ENCODE measurements at regions not wholly inside any gene's neighbourhood (a gene's known extent, or its start where the extent isn't known, plus 50 kb on each side); places are given as distances from the start of the nearest gene placed in this dataset.
"Not testable (repeated sequence)": the region's sequence is repeated elsewhere in the genome, so short reads cannot be mapped to it uniquely, and the experiment has no call there.

GRCh38 chr1:168428063-168428731 lies 115.6 kb downstream of the XCL2 start:
- DNase-seq (ENCODE audit: extremely low read depth in 1 of 11, low read depth in 9 of 11, low spot score in 4 of 11): no peak

DNA sequence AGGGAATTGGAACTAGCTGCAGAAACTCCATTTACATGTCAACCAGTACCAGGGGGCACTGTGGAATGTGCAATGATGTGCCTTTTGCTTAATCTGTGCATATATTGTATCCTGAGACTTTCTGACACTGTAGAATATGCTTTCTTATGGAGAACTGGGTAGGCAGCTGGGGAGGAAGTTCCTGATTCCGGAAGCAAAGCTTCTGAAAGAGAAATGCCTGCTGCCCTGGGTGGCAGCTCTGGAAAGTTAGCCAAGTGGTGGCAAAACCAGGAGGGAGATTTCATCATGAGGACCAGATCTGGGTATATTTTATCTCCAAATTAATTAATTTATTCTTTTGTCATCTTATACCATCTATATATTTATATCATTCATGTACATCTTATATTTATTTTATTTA lies 116.7 kb downstream of the XCL2 start:
- no peak for DNase-seq (ENCODE audit: extremely low read depth in 1 of 11, low read depth in 9 of 11, low spot score in 4 of 11)

- DNase-seq (ENCODE audit: extremely low read depth in 1 of 11, low read depth in 9 of 11, low spot score in 4 of 11): no peak
Observed at GRCh38 chr1:168424281-168424680, 119.5 kb downstream of the XCL2 start.

GRCh38 chr1:168422203-168422847 lies 121.5 kb downstream of the XCL2 start:
- no peak for DNase-seq (ENCODE audit: extremely low read depth in 1 of 11, low read depth in 9 of 11, low spot score in 4 of 11)

DNA sequence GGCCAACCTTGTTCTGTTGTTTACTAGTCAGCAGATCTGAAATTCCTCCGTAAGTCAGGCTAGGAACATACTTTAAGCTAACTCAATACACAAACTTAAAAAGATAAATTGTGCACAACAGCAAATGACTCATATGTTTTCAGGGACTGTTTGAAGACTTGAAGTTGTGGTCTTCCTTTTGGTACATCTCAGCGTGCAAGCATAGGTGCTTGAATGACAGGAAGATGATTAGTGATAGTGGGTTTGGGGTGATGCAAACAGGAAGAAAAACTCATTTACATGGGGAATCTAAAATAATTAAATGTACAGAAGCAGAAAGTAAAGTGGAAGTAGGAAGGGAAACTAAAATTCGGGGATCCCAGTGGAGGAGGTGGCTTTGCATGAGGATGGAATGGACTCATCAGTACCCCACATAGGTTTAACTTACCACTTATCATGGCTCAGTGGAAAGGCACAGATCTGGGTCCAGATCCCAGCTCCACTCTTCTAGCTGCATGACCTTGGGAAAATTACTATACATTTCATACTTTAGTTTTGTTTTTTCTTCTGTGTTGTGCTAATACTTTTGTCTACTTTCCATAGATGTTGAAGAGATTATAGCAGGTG lies 122.3 kb downstream of the XCL2 start:
- no peak for DNase-seq (ENCODE audit: extremely low read depth in 1 of 11, low read depth in 9 of 11, low spot score in 4 of 11)

GRCh38 chr1:168420177-168420576 lies 123.6 kb downstream of the XCL2 start:
- no peak for DNase-seq (ENCODE audit: extremely low read depth in 1 of 11, low read depth in 9 of 11, low spot score in 4 of 11)

DNA sequence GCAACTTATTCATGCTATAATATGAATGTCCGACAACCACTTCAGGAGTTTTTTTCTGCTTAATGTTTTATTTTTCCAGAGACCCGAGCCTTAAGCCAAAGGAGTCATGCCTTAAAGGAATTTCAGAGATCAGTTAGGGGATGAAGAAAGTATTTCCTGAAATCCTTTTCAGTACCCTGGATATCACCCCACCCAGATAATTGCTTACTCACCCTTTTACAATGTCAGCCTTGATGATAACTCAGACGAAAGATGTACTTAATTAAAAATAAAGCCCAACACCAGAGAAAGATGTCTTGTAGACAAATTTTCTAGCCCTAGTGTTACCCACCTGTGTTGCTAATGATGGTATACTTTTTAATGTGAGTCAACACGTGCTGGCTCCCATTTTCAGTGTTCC lies 124.1 kb downstream of the XCL2 start:
- DNase-seq (ENCODE audit: extremely low read depth in 1 of 11, low read depth in 9 of 11, low spot score in 4 of 11): no peak

- no peak for DNase-seq (ENCODE audit: extremely low read depth in 1 of 11, low read depth in 9 of 11, low spot score in 4 of 11)
Observed at GRCh38 chr1:168416220-168416619, 127.6 kb downstream of the XCL2 start.

DNA sequence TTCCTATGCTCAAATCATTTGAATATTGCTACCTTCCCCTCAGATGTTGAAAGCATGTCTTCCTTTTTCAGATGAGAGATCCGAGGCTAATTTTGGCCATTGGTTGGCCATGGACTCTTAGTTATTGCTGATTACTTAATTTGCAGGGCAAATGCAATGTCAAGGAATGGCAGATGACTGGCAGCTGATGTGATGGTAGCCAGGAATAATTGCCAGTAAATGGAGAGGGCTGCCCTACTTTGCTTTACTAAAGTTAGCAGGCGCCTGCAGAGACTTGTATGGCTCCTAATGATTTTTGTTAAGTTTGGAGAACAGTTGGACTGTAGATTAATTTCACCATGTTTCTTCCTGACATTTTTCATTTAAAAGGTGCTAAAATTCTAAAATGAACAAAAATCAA lies 128.9 kb downstream of the XCL2 start:
- DNase-seq (ENCODE audit: extremely low read depth in 1 of 11, low read depth in 9 of 11, low spot score in 4 of 11): no peak

- no peak for DNase-seq (ENCODE audit: extremely low read depth in 1 of 11, low read depth in 9 of 11, low spot score in 4 of 11)
Observed at GRCh38 chr1:168410464-168410863, 129.8 kb downstream of the TBX19 start.

- DNase-seq (ENCODE audit: extremely low read depth in 1 of 11, low read depth in 9 of 11, low spot score in 4 of 11): no peak
Observed at GRCh38 chr1:168408884-168409283, 128.2 kb downstream of the TBX19 start.

DNA sequence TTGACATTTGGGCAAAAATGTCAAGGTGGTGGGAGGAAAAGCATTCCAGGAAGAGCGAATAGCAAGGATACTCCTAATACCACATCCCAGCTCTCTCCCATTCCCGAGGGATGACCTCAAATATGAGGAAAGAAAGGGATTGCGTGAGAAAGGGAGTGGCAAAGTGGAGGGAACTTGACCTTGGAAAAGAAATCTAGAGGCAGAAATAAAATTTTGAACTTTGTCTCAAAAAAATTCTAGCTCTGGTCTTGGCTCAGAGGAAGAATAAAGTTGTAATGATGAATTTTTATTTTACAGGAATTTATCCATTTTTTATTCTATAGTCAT lies 127.8 kb downstream of the TBX19 start:
- no peak for DNase-seq (ENCODE audit: extremely low read depth in 1 of 11, low read depth in 9 of 11, low spot score in 4 of 11)

DNA sequence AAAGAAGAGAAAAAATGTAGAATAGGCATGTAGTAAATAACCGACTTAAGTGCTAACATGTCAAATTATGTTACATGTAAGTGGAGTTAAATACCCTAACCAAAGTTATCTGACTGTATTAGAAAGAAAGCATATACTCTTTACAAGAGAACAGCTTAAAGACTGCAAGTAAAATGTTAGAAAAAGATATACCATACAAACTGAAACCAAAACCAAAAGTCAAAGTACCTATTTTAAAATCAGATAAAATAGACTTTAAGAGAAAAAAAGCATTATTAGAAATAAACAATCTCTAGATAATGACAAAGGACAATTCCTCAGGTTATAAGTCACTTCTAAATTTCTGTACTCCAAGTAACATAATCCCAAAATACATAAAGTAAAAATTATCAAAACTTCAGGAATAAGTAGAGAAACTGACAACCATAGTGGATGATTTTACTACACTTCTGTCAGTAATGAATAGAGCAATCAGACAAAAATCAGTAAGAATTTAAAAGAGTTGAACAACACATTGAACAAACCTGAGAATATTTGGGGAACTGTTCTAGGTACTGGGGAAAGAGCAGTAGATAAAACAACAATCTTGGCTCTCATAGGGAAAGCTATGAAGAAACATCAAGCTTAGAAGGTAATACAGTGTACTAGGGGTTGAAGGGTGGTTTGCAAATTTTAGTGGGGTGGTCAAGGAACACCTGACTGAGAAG lies 127.3 kb downstream of the TBX19 start:
- DNase-seq (ENCODE audit: extremely low read depth in 1 of 11, low read depth in 9 of 11, low spot score in 4 of 11): no peak

DNA sequence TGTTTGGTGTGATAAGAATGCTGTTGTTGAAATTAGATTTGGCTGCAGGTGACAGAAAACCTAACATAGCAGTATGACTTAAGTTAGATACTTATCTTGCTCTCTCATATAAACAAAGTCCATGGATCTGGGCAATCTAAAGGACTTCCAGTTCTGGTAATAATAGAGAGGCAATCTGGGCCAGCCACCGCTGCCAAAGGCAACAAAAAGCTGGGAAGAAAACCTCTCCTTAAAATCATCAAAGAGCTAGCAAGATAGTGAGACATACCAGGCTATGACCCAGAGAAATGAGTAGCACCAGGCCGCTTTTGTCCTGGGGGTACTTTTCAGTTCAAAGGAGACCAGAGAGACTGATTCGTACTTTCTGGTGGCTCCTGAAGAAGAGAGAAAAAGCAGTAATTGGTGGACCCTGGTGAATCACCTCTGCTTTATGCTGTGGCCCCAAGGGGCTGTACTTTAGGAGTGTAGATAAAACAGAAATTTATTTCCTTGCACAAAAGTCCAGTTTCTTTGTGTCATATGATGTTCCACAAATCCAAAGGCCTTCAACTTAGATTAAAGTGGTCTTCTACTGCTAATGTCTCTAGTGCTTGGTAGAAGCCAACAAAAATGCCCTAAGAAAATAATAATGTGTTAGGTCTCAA lies 125.4 kb downstream of the TBX19 start:
- no peak for DNase-seq (ENCODE audit: extremely low read depth in 1 of 11, low read depth in 9 of 11, low spot score in 4 of 11)

DNA sequence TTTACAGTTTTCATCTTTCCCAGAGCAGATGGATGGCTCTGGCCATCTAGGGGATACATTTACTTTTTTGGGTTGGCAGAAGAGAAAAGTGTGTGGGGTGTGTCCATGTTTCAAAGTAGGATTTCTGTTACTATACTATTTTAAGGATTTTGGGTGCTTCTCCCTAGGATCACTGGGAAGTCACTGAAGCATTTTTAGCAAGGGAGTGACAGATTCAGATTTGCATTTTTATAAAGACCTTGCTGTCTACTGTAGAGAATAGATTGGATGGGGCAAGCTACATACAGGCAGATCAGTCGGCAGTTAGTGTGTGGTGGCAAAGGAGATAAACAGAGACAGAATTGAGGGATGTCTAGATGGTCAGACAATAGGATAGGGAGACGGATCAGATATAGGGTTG lies 122.5 kb downstream of the TBX19 start:
- no peak for DNase-seq (ENCODE audit: extremely low read depth in 1 of 11, low read depth in 9 of 11, low spot score in 4 of 11)

DNA sequence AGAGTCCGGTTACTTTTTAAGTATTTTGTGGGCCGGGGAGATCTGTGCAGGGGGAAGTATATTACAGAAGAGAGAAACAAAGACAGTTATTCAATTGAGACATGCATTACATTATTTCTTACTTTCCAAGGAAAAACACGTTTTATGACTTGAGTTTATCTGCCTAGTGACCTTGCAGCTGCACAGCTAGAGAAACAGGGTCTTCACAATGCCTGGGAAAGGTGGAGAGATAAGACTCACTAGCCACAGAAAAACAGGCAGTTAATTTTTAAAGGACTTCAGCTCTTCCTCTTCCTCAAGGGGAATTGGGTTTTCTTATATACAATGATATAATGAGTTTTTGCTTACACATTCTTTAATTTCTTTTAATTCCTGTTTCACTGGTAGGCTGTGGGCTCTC lies 121.8 kb downstream of the TBX19 start:
- DNase-seq (ENCODE audit: extremely low read depth in 1 of 11, low read depth in 9 of 11, low spot score in 4 of 11): not testable (repeated sequence)

GRCh38 chr1:168401341-168401740 lies 120.7 kb downstream of the TBX19 start:
- no peak for DNase-seq (ENCODE audit: extremely low read depth in 1 of 11, low read depth in 9 of 11, low spot score in 4 of 11)

- no peak for DNase-seq (ENCODE audit: extremely low read depth in 1 of 11, low read depth in 9 of 11, low spot score in 4 of 11)
Observed at GRCh38 chr1:168400139-168400538, 119.5 kb downstream of the TBX19 start.

DNA sequence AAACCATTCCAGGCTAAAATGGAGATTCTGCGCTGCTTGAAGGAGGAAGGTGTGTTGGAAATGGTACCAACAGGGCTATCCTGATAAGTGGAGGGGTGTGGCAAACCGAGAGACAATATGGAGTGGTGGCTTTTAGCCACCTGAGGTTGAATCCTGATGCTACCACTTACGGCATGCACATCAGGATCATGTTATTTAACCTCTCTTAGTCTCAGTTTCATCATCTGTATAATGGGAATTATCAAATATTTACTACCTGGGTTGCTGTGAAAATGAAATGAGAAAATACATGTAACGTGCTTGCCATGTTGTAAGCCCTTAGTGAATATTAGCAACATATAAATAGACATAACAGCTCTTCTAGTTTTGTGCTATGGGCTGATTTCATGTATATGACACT lies 117.1 kb downstream of the TBX19 start:
- no peak for DNase-seq (ENCODE audit: extremely low read depth in 1 of 11, low read depth in 9 of 11, low spot score in 4 of 11)
